ENCODE measurements at regions not wholly inside any gene's neighbourhood (a gene's known extent, or its start where the extent isn't known, plus 50 kb on each side); places are given as distances from the start of the nearest gene placed in this dataset.

GRCh38 chr18:30094556-30094955 lies 948.0 kb downstream of the DSC3 start:
- no peaks in the 10 kb centered on the region for H3K36me3 Mint-ChIP-seq (ENCODE audit: insufficient read depth, unreplicated experiment)
- BruUV-seq (replicated peaks) = no TSS peak
- H3K9me3 Mint-ChIP-seq (ENCODE audit: unreplicated experiment) = no peaks in the 10 kb centered on the region
- DNase-seq (ENCODE audit: unreplicated experiment) = peak; percentile 40
- peaks cover 5% of the 10 kb centered on the region for H3K4me1 Mint-ChIP-seq (ENCODE audit: insufficient read depth, unreplicated experiment)
- ChIA-PET CTCF (interaction anchor here (0.7 kb wide), 1 partner anchor 42 kb away, joined by 3 read pairs; no protein-coding TSS in a partner anchor), POLR2A (no interaction called here)
- no peaks in the 10 kb centered on the region for H3K27me3 Mint-ChIP-seq (ENCODE audit: insufficient read depth, unreplicated experiment)
- intact Hi-C loops (cut with micrococcal nuclease) = no loop called here
- H3K4me3 Mint-ChIP-seq (ENCODE audit: unreplicated experiment) = no peak overlapping the region
- peak overlapping the region; percentile 86 for H3K27ac Mint-ChIP-seq (ENCODE audit: low read depth, unreplicated experiment)
- TF ChIP-seq, protein P1, sequence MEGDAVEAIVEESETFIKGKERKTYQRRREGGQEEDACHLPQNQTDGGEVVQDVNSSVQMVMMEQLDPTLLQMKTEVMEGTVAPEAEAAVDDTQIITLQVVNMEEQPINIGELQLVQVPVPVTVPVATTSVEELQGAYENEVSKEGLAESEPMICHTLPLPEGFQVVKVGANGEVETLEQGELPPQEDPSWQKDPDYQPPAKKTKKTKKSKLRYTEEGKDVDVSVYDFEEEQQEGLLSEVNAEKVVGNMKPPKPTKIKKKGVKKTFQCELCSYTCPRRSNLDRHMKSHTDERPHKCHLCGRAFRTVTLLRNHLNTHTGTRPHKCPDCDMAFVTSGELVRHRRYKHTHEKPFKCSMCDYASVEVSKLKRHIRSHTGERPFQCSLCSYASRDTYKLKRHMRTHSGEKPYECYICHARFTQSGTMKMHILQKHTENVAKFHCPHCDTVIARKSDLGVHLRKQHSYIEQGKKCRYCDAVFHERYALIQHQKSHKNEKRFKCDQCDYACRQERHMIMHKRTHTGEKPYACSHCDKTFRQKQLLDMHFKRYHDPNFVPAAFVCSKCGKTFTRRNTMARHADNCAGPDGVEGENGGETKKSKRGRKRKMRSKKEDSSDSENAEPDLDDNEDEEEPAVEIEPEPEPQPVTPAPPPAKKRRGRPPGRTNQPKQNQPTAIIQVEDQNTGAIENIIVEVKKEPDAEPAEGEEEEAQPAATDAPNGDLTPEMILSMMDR (IDR thresholded peaks at IDR 0.05; ENCODE audit: unreplicated experiment) = no peak

DNA sequence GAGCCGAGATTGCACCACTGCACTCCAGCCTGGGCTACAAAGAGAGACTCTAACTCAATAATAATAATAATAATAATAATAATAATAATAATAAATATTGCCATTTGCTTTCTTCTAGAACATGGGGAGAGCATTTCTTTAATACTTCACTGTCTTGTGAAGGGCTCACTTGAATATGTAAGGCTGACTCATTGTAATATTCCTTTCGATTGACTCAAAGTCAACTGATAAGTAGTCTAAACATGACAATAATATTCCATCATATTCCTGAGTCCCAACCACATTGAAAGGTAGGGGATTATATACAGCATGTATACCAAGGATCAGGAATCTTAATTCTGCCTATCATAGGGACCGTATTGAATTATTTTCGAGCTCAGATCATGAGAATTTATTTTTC lies 949.2 kb downstream of the DSC3 start:
- BruUV-seq (replicated peaks) = no TSS peak
- no peaks in the 10 kb centered on the region for H3K9me3 Mint-ChIP-seq (ENCODE audit: unreplicated experiment)
- peaks cover 5% of the 10 kb centered on the region for H3K4me1 Mint-ChIP-seq (ENCODE audit: insufficient read depth, unreplicated experiment)
- no peaks in the 10 kb centered on the region for H3K27me3 Mint-ChIP-seq (ENCODE audit: insufficient read depth, unreplicated experiment)
- H3K36me3 Mint-ChIP-seq (ENCODE audit: insufficient read depth, unreplicated experiment) = no peaks in the 10 kb centered on the region
- no peak overlapping the region for H3K4me3 Mint-ChIP-seq (ENCODE audit: unreplicated experiment)
- CTCF ChIA-PET = no interaction called here
- POLR2A ChIA-PET = no interaction called here
- no peak for DNase-seq (ENCODE audit: unreplicated experiment)
- intact Hi-C loops (cut with micrococcal nuclease) = no loop called here
- TF ChIP-seq, protein P1 (IDR thresholded peaks at IDR 0.05; ENCODE audit: unreplicated experiment) = no peak
- H3K27ac Mint-ChIP-seq (ENCODE audit: low read depth, unreplicated experiment) = no peak overlapping the region

DNA sequence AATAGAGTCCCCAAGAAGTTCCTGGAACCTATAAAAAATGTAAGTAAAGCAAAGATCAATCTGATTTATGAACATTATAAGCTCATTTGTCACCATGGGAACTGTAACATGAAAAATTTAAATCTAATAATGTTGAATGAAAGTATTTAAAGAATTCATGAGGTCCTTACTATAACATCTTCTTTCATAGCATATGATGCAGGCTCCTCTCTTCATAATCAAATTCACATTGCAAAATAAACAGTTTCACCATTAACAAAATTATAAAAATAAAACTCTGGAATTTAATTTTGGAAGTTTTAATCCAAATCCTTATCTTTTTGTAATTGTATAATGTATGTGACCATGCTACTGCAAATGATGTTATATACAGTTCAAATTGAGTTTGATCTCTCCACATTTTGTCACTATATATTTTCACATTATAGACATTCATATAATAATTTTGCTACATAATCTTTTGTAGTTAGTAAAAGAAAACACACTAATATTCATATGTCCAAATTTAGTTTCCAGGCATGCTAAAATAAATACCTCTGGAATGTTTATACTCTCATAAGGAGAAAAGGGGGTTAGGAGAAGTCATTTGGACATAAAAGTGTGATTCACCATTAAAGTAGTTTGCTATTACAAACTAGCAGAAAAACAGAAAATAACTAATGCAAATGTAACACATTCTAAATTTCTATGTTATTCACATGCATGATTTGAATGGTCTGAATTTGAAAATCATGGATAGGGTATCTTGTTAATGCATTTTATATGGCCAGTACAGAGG lies 954.1 kb downstream of the DSC3 start:
- Mint-ChIP-seq H3K9me3 (ENCODE audit: unreplicated experiment) (no peaks in the 10 kb centered on the region), H3K4me3 (ENCODE audit: unreplicated experiment) (no peak overlapping the region), H3K27ac (ENCODE audit: low read depth, unreplicated experiment) (no peak overlapping the region), H3K36me3 (ENCODE audit: insufficient read depth, unreplicated experiment) (no peaks in the 10 kb centered on the region), H3K27me3 (ENCODE audit: insufficient read depth, unreplicated experiment) (no peaks in the 10 kb centered on the region), H3K4me1 (ENCODE audit: insufficient read depth, unreplicated experiment) (no peaks in the 10 kb centered on the region)
- intact Hi-C loops (cut with micrococcal nuclease) = no loop called here
- CTCF ChIA-PET = no interaction called here
- TF ChIP-seq, protein P1 (IDR thresholded peaks at IDR 0.05; ENCODE audit: unreplicated experiment) = no peak
- POLR2A ChIA-PET = no interaction called here
- no peak for DNase-seq (ENCODE audit: unreplicated experiment)
- BruUV-seq (replicated peaks) = no TSS peak

GRCh38 chr18:30086351-30086750 lies 956.2 kb downstream of the DSC3 start:
- Mint-ChIP-seq H3K4me3 (ENCODE audit: unreplicated experiment) (no peak overlapping the region), H3K36me3 (ENCODE audit: insufficient read depth, unreplicated experiment) (no peaks in the 10 kb centered on the region), H3K4me1 (ENCODE audit: insufficient read depth, unreplicated experiment) (no peaks in the 10 kb centered on the region), H3K27ac (ENCODE audit: low read depth, unreplicated experiment) (no peak overlapping the region), H3K9me3 (ENCODE audit: unreplicated experiment) (no peaks in the 10 kb centered on the region), H3K27me3 (ENCODE audit: insufficient read depth, unreplicated experiment) (no peaks in the 10 kb centered on the region)
- intact Hi-C loops (cut with micrococcal nuclease) = no loop called here
- ChIA-PET CTCF (interaction anchor here (1.3 kb wide), 1 partner anchor 194 kb away, joined by 3 read pairs; no protein-coding TSS in a partner anchor), POLR2A (no interaction called here)
- DNase-seq (ENCODE audit: unreplicated experiment) = no peak
- BruUV-seq (replicated peaks) = no TSS peak
- TF ChIP-seq, protein P1 (IDR thresholded peaks at IDR 0.05; ENCODE audit: unreplicated experiment) = no peak

All from MCF 10A (cell line).